Caco-2 (cell line): ENCODE measurements at regions not wholly inside any gene's neighbourhood (a gene's known extent, or its start where the extent isn't known, plus 50 kb on each side); places are given as distances from the start of the nearest gene placed in this dataset.

Source experiments
- BruUV-seq: library from RNA; stranded (reverse); fragments of 400-500 nt; replicated peaks from 2 replicates; lab custom pipeline; 2021; lab: Mats Ljungman, UMichigan
- CTCF ChIA-PET: fragments of 300-600 bp; sonication (Branson Sonifier 250); formaldehyde crosslinking; loops from one replicate; lab custom pipeline; 2022; ENCODE audit warnings: antibody characterized with exemption; lab: Charles Lee
- POLR2A ChIA-PET: fragments of 300-600 bp; sonication (Branson Sonifier 250); formaldehyde crosslinking; loops from one replicate; lab custom pipeline; 2022; ENCODE audit warnings: antibody characterized with exemption; lab: Charles Lee
- DNase-seq, 2 experiments: peaks; one replicate each; pipeline versions ENCODE4 v3.0.0 to v3.0.0-alpha.2; 2020 to 2022
- H3K27me3 ChIP-seq: replicated peaks from 2 replicates; pipeline ENCODE4 v1.6.0; 2011; ENCODE audit warnings: low read length; ENCODE audit not compliant: control insufficient read depth, insufficient read depth
- H3K36me3 ChIP-seq: 2 replicates; pipeline ENCODE4 v1.5.1; 2011; ENCODE audit warnings: low read length; ENCODE audit not compliant: control insufficient read depth, insufficient read depth
- H3K4me1 ChIP-seq: fragments of 250-450 bp; sonication (Bioruptor Pico); 2 replicates; pipeline ENCODE4 v1.5.1; 2020; ENCODE audit warnings: mild to moderate bottlenecking
- H3K4me3 ChIP-seq: 2 replicates; pipeline ENCODE4 v1.5.1; 2011; ENCODE audit warnings: low read depth, mild to moderate bottlenecking, control low read depth, low read length
- H3K9me3 ChIP-seq: fragments of 250-450 bp; sonication (Bioruptor Pico); 2 replicates; pipeline ENCODE4 v1.5.1; 2020; ENCODE audit warnings: mild to moderate bottlenecking, moderate library complexity
- H3K27ac Mint-ChIP-seq: one replicate; pipeline ENCODE4 v1.8.0; 2022; ENCODE audit warnings: mixed read lengths; ENCODE audit not compliant: unreplicated experiment
- H3K27me3 Mint-ChIP-seq: one replicate; pipeline ENCODE4 v1.8.0; 2022; ENCODE audit warnings: mixed read lengths; ENCODE audit not compliant: insufficient read depth, unreplicated experiment
- H3K36me3 Mint-ChIP-seq: one replicate; pipeline ENCODE4 v1.8.0; 2022; ENCODE audit warnings: mild to moderate bottlenecking, mixed read lengths; ENCODE audit not compliant: insufficient read depth, unreplicated experiment
- H3K4me1 Mint-ChIP-seq: one replicate; pipeline ENCODE4 v1.8.0; 2022; ENCODE audit warnings: low read depth, mixed read lengths; ENCODE audit not compliant: unreplicated experiment
- H3K4me3 Mint-ChIP-seq: one replicate; pipeline ENCODE4 v1.8.0; 2022; ENCODE audit warnings: mild to moderate bottlenecking, moderate library complexity, mixed read lengths; ENCODE audit not compliant: unreplicated experiment
- H3K9me3 Mint-ChIP-seq: one replicate; pipeline ENCODE4 v1.8.0; 2022; ENCODE audit warnings: mixed read lengths; ENCODE audit not compliant: unreplicated experiment
- CTCF ChIP-seq, 2 experiments: fragments of 200-600 bp in 1 of 2; IDR thresholded peaks; 1 replicate in 1 of 2; 2 replicates in 1 of 2; pipeline versions ENCODE4 v1.5.1 to v1.8.0; 2011 to 2022; ENCODE audit warnings: antibody characterized with exemption in 1 of 2, control low read depth in 1 of 2, inconsistent platforms in 1 of 2, low read depth in 1 of 2, low read length in 1 of 2, mild to moderate bottlenecking in 1 of 2, moderate library complexity in 1 of 2; ENCODE audit not compliant: insufficient read depth in 1 of 2, severe bottlenecking in 1 of 2, unreplicated experiment in 1 of 2
- intact Hi-C: fragments of 100-400 bp; cut with micrococcal nuclease; formaldehyde crosslinking; loops from one replicate; pipeline ENCODE4 v1.10.0; 2022; ENCODE audit not compliant: unreplicated experiment

GRCh38 chr2:111694700-111695101 is 189.3 kb downstream of the ANAPC1 start:
- Mint-ChIP-seq H3K4me3 (no peak overlapping the region), H3K36me3 (no peaks in the 10 kb centered on the region), H3K27ac (no peak overlapping the region), H3K9me3 (peaks cover 25% of the 10 kb centered on the region), H3K27me3 (peaks cover 2% of the 10 kb centered on the region), H3K4me1 (peaks cover 7% of the 10 kb centered on the region)
- no peaks in the 10 kb centered on the region for H3K9me3 ChIP-seq
- intact Hi-C loops, result loop anchor here (5.0 kb wide), 1 partner anchor 577 kb away; no protein-coding TSS in a partner anchor
- TF ChIP-seq CTCF (IDR thresholded peaks at IDR 0.05; ENCODE audit: insufficient read depth in 1 of 2, low read depth in 1 of 2, low read length in 1 of 2, severe bottlenecking in 1 of 2, unreplicated experiment in 1 of 2), result no peak
- BruUV-seq, result no TSS peak
- H3K27me3 ChIP-seq, result no peaks in the 10 kb centered on the region
- no peak overlapping the region for H3K4me3 ChIP-seq
- POLR2A ChIA-PET, result no interaction called here
- CTCF ChIA-PET, result no interaction called here
- no peaks in the 10 kb centered on the region for H3K36me3 ChIP-seq
- DNase-seq, result no peak
- H3K4me1 ChIP-seq, result peaks cover 9% of the 10 kb centered on the region

- H3K36me3 ChIP-seq, result no peaks in the 10 kb centered on the region
- Mint-ChIP-seq H3K9me3 (peaks cover 25% of the 10 kb centered on the region), H3K27ac (no peak overlapping the region), H3K36me3 (no peaks in the 10 kb centered on the region), H3K4me3 (no peak overlapping the region), H3K27me3 (peaks cover 2% of the 10 kb centered on the region), H3K4me1 (peaks cover 7% of the 10 kb centered on the region)
- no TSS peak for BruUV-seq
- no peaks in the 10 kb centered on the region for H3K9me3 ChIP-seq
- H3K27me3 ChIP-seq, result no peaks in the 10 kb centered on the region
- intact Hi-C loops, result loop anchor here (5.0 kb wide), 1 partner anchor 578 kb away; no protein-coding TSS in a partner anchor
- DNase-seq, result no peak
- ChIA-PET POLR2A (no interaction called here), CTCF (no interaction called here)
- peaks cover 9% of the 10 kb centered on the region for H3K4me1 ChIP-seq
- no peak overlapping the region for H3K4me3 ChIP-seq
- TF ChIP-seq CTCF (IDR thresholded peaks at IDR 0.05; ENCODE audit: insufficient read depth in 1 of 2, low read depth in 1 of 2, low read length in 1 of 2, severe bottlenecking in 1 of 2, unreplicated experiment in 1 of 2), result no peak
Measured at GRCh38 chr2:111695441-111696007, 188.5 kb downstream of the ANAPC1 start.

GRCh38 chr2:111696226-111696625 is 187.8 kb downstream of the ANAPC1 start:
- intact Hi-C loops, result loop anchor here (5.0 kb wide), 1 partner anchor 579 kb away; no protein-coding TSS in a partner anchor
- Histone ChIP-seq H3K4me3 (no peak overlapping the region), H3K36me3 (no peaks in the 10 kb centered on the region), H3K4me1 (peaks cover 9% of the 10 kb centered on the region), H3K27me3 (no peaks in the 10 kb centered on the region), H3K9me3 (no peaks in the 10 kb centered on the region)
- POLR2A ChIA-PET, result no interaction called here
- CTCF ChIA-PET, result interaction anchor here (0.6 kb wide), 1 partner anchor 281 kb away, joined by 3 read pairs; no protein-coding TSS in a partner anchor
- Mint-ChIP-seq H3K27ac (no peak overlapping the region), H3K36me3 (no peaks in the 10 kb centered on the region), H3K9me3 (peaks cover 25% of the 10 kb centered on the region), H3K4me3 (no peak overlapping the region), H3K4me1 (peaks cover 9% of the 10 kb centered on the region), H3K27me3 (no peaks in the 10 kb centered on the region)
- TF ChIP-seq CTCF (IDR thresholded peaks at IDR 0.05; ENCODE audit: insufficient read depth in 1 of 2, low read depth in 1 of 2, low read length in 1 of 2, severe bottlenecking in 1 of 2, unreplicated experiment in 1 of 2), result no peak
- no TSS peak for BruUV-seq
- no peak for DNase-seq
